H9 (cell line): ENCODE measurements at regions not wholly inside any gene's neighbourhood (a gene's known extent, or its start where the extent isn't known, plus 50 kb on each side); places are given as distances from the start of the nearest gene placed in this dataset.

Experiments used
- DNase-seq: peaks from one replicate; pipeline ENCODE4 v3.0.0-alpha.2; 2017
- H2AFZ ChIP-seq: one replicate; pipeline ENCODE4 v1.6.1; 2013; ENCODE audit warnings: mild to moderate bottlenecking, low read length, control low read depth, moderate library complexity
- H2AK5ac ChIP-seq: 2 replicates; pipeline ENCODE4 v1.6.1; 2013; ENCODE audit warnings: low read length, control low read depth, mixed read lengths; ENCODE audit not compliant: insufficient read length
- H2BK120ac ChIP-seq: one replicate; pipeline ENCODE4 v1.6.1; 2013; ENCODE audit warnings: low read depth, mild to moderate bottlenecking, low read length, control low read depth, inconsistent platforms; ENCODE audit not compliant: poor library complexity, severe bottlenecking
- H2BK12ac ChIP-seq: 2 replicates; pipeline ENCODE4 v1.6.1; 2013; ENCODE audit warnings: low read length, control low read depth, mixed read lengths, low read depth; ENCODE audit not compliant: insufficient read length
- H2BK15ac ChIP-seq: 2 replicates; pipeline ENCODE4 v1.6.1; 2013; ENCODE audit warnings: low read depth, low read length, control low read depth
- H2BK20ac ChIP-seq: one replicate; pipeline ENCODE4 v1.6.1; 2013; ENCODE audit warnings: low read depth, mild to moderate bottlenecking, low read length, control low read depth, inconsistent platforms; ENCODE audit not compliant: poor library complexity, severe bottlenecking
- H2BK5ac ChIP-seq: 2 replicates; pipeline ENCODE4 v1.6.1; 2013; ENCODE audit warnings: low read length, control low read depth, mixed read lengths; ENCODE audit not compliant: insufficient read length
- H3K14ac ChIP-seq: 2 replicates; pipeline ENCODE4 v1.6.1; 2013; ENCODE audit warnings: low read length, control low read depth; ENCODE audit not compliant: insufficient read depth
- H3K18ac ChIP-seq: 2 replicates; pipeline ENCODE4 v1.6.1; 2013; ENCODE audit warnings: low read depth, mild to moderate bottlenecking, mixed read lengths, low read length, control low read depth; ENCODE audit not compliant: insufficient read length
- H3K23ac ChIP-seq: 2 replicates; pipeline ENCODE4 v1.6.1; 2013; ENCODE audit warnings: low read length, control low read depth, mixed read lengths, low read depth; ENCODE audit not compliant: insufficient read length
- H3K23me2 ChIP-seq: 2 replicates; pipeline ENCODE4 v1.6.1; 2013; ENCODE audit warnings: low read depth, mild to moderate bottlenecking, mixed read lengths, low read length, control low read depth; ENCODE audit not compliant: insufficient read length, poor library complexity, severe bottlenecking
- H3K27ac ChIP-seq: 2 replicates; pipeline ENCODE4 v1.5.1; 2013; ENCODE audit warnings: low read length, control low read depth, mixed read lengths, low read depth; ENCODE audit not compliant: insufficient read length
- H3K27me3 ChIP-seq: 2 replicates; pipeline ENCODE4 v1.6.1; 2013; ENCODE audit warnings: low read length, control low read depth, inconsistent platforms; ENCODE audit not compliant: insufficient read depth
- H3K4ac ChIP-seq: 2 replicates; pipeline ENCODE4 v1.6.1; 2013; ENCODE audit warnings: low read depth, mild to moderate bottlenecking, control low read depth, inconsistent platforms, low read length, moderate library complexity
- H3K4me1 ChIP-seq: 2 replicates; pipeline ENCODE4 v1.6.1; 2013; ENCODE audit warnings: low read length, control low read depth, inconsistent platforms; ENCODE audit not compliant: insufficient read depth
- H3K4me2 ChIP-seq: 2 replicates; pipeline ENCODE4 v1.6.1; 2013; ENCODE audit warnings: low read length, control low read depth, mixed read lengths; ENCODE audit not compliant: insufficient read length, insufficient read depth
- H3K56ac ChIP-seq: 2 replicates; pipeline ENCODE4 v1.6.1; 2013; ENCODE audit warnings: low read depth, mild to moderate bottlenecking, mixed read lengths, low read length, control low read depth; ENCODE audit not compliant: insufficient read length
- H3K79me1 ChIP-seq: 2 replicates; pipeline ENCODE4 v1.6.1; 2013; ENCODE audit warnings: low read depth, mild to moderate bottlenecking, moderate library complexity, low read length, control low read depth, inconsistent platforms; ENCODE audit not compliant: insufficient read depth, poor library complexity, severe bottlenecking
- H3K79me2 ChIP-seq: 2 replicates; pipeline ENCODE4 v1.6.1; 2013; ENCODE audit warnings: low read length, control low read depth, inconsistent platforms; ENCODE audit not compliant: insufficient read depth
- H3K9ac ChIP-seq: 2 replicates; pipeline ENCODE4 v1.6.1; 2013; ENCODE audit warnings: low read length, control low read depth, mixed read lengths; ENCODE audit not compliant: insufficient read length; ENCODE audit errors: extremely low read depth
- H3K9me3 ChIP-seq: one replicate; pipeline ENCODE4 v1.6.1; 2013; ENCODE audit warnings: low read depth, low read length, inconsistent platforms; ENCODE audit not compliant: control insufficient read depth
- H3T11ph ChIP-seq: one replicate; pipeline ENCODE4 v1.6.1; 2013; ENCODE audit warnings: mild to moderate bottlenecking, low read length, control low read depth, inconsistent platforms
- H4K20me1 ChIP-seq: one replicate; pipeline ENCODE4 v1.6.1; 2013; ENCODE audit not compliant: control insufficient read depth, insufficient read length, insufficient read depth
- H4K5ac ChIP-seq: 2 replicates; pipeline ENCODE4 v1.6.1; 2013; ENCODE audit warnings: low read depth, mild to moderate bottlenecking, mixed read lengths, low read length, control low read depth; ENCODE audit not compliant: insufficient read length
- H4K8ac ChIP-seq: replicated peaks from 2 replicates; pipeline ENCODE4 v1.6.1; 2013; ENCODE audit warnings: low read length, control low read depth, mixed read lengths, low read depth; ENCODE audit not compliant: insufficient read length
- H4K91ac ChIP-seq: 2 replicates; pipeline ENCODE4 v1.6.1; 2013; ENCODE audit warnings: low read depth, mild to moderate bottlenecking, moderate library complexity, mixed read lengths, low read length, control low read depth; ENCODE audit not compliant: insufficient read length
- H3K27ac Mint-ChIP-seq, 3 experiments: 2 replicates in 2 of 3; 3 replicates in 1 of 3; pipeline ENCODE4 v1.8.0; 2020 to 2021; ENCODE audit warnings: mixed read lengths in 3 of 3, mild to moderate bottlenecking in 1 of 3, moderate library complexity in 1 of 3
- H3K27me3 Mint-ChIP-seq: 2 replicates; pipeline ENCODE4 v1.8.0; 2021; ENCODE audit warnings: low read depth, mild to moderate bottlenecking, moderate library complexity, mixed read lengths
- H3K36me3 Mint-ChIP-seq, 3 experiments: 2 replicates in 2 of 3; 3 replicates in 1 of 3; pipeline ENCODE4 v1.8.0; 2020 to 2021; ENCODE audit warnings: low read depth in 3 of 3, mixed read lengths in 3 of 3; ENCODE audit not compliant: insufficient read depth in 1 of 3
- H3K4me1 Mint-ChIP-seq, 2 experiments: 2 replicates each; pipeline ENCODE4 v1.8.0; 2020; ENCODE audit warnings: mixed read lengths in 2 of 2
- H3K4me3 Mint-ChIP-seq, 2 experiments: 2 replicates in 1 of 2; 3 replicates in 1 of 2; pipeline ENCODE4 v1.8.0; 2020 to 2021; ENCODE audit warnings: mild to moderate bottlenecking in 2 of 2, mixed read lengths in 2 of 2, moderate library complexity in 1 of 2
- H3K9me3 Mint-ChIP-seq, 2 experiments: 2 replicates in 1 of 2; 3 replicates in 1 of 2; pipeline ENCODE4 v1.8.0; 2020; ENCODE audit warnings: mild to moderate bottlenecking in 2 of 2, mixed read lengths in 2 of 2, moderate library complexity in 1 of 2
- TF ChIP-seq, protein P1 (sequence below): fragments of 200-600 bp; sonication (generic); conservative IDR thresholded peaks from 3 replicates; pipeline ENCODE4 v1.8.0; 2021; ENCODE audit warnings: antibody characterized with exemption, mild to moderate bottlenecking

DNA sequence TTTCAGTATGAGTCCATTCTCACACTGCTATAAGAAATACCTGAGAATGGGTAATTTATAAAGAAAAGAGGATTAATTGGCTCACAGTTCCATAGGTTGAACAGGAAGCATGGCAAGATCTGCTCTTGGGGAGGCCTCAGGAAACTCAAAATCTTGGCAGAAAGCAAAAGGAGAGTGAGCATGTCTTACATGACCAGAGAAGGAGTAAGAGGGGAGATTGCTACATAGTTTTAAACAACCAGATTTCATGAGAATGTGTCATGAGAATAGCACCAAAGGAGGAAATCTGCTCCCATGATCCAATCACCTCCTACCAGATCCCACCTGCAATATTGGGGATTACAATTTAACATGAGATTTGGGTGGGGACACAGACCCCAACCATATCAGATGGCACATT is 672.4 kb downstream of the HTR1B start:
- Mint-ChIP-seq H3K9me3 (peaks cover 0 to 11% of the 10 kb centered on the region in 2 experiments; a peak in 2 of 5 replicates), H3K27ac (no peak overlapping the region), H3K36me3 (peaks cover 0 to 9% (median 4%) of the 10 kb centered on the region in 3 experiments; a peak in 5 of 7 replicates), H3K4me3 (no peak overlapping the region), H3K27me3 (no peaks in the 10 kb centered on the region), H3K4me1 (no peaks in the 10 kb centered on the region)
- no peaks in the 10 kb centered on the region for H3K27me3 ChIP-seq
- H2BK120ac ChIP-seq = no peak overlapping the region
- H2AFZ ChIP-seq = no peak overlapping the region
- H2BK12ac ChIP-seq = no peak overlapping the region
- no peak overlapping the region for H4K91ac ChIP-seq
- H3K9me3 ChIP-seq = no peaks in the 10 kb centered on the region
- H3K9ac ChIP-seq = no peak overlapping the region
- H3K14ac ChIP-seq = no peak overlapping the region
- no peak overlapping the region for H3K27ac ChIP-seq
- no peak overlapping the region for H4K5ac ChIP-seq
- TF ChIP-seq, protein P1, sequence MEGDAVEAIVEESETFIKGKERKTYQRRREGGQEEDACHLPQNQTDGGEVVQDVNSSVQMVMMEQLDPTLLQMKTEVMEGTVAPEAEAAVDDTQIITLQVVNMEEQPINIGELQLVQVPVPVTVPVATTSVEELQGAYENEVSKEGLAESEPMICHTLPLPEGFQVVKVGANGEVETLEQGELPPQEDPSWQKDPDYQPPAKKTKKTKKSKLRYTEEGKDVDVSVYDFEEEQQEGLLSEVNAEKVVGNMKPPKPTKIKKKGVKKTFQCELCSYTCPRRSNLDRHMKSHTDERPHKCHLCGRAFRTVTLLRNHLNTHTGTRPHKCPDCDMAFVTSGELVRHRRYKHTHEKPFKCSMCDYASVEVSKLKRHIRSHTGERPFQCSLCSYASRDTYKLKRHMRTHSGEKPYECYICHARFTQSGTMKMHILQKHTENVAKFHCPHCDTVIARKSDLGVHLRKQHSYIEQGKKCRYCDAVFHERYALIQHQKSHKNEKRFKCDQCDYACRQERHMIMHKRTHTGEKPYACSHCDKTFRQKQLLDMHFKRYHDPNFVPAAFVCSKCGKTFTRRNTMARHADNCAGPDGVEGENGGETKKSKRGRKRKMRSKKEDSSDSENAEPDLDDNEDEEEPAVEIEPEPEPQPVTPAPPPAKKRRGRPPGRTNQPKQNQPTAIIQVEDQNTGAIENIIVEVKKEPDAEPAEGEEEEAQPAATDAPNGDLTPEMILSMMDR = no peak
- H2BK5ac ChIP-seq = no peak overlapping the region
- no peaks in the 10 kb centered on the region for H3K4me1 ChIP-seq
- H3T11ph ChIP-seq = no peak overlapping the region
- H3K23me2 ChIP-seq = no peaks in the 10 kb centered on the region
- no peak overlapping the region for H2BK15ac ChIP-seq
- no peak overlapping the region for H4K8ac ChIP-seq
- H2AK5ac ChIP-seq = no peak overlapping the region
- H4K20me1 ChIP-seq = no peaks in the 10 kb centered on the region
- H3K4ac ChIP-seq = no peak overlapping the region
- H3K79me1 ChIP-seq = no peaks in the 10 kb centered on the region
- no peak overlapping the region for H3K4me2 ChIP-seq
- no peak overlapping the region for H2BK20ac ChIP-seq
- H3K56ac ChIP-seq = no peak overlapping the region
- no peak for DNase-seq
- H3K18ac ChIP-seq = no peak overlapping the region
- no peaks in the 10 kb centered on the region for H3K79me2 ChIP-seq
- no peak overlapping the region for H3K23ac ChIP-seq
